Frontal cortex (tissue), 3 donors: ENCODE measurements at regions not wholly inside any gene's neighbourhood (a gene's known extent, or its start where the extent isn't known, plus 50 kb on each side); places are given as distances from the start of the nearest gene placed in this dataset.

Experiments used
- DNase-seq, 2 donors: peaks; one replicate each; pipeline ENCODE4 v3.0.0; 2012; ENCODE audit warnings: low spot score in 2 of 2
- FAIRE-seq: peaks from 2 replicates; lab custom pipeline; 2012; peaks lifted over from hg19 to GRCh38; lab: Jason Lieb, UNC
- donor health status: control.
- donor health status: control.
- donor health status: control.

- FAIRE-seq (no peak), DNase-seq (no peak)
Measured at GRCh38 chr11:97982512-97982911, 1038.2 kb upstream of the CNTN5 start.

GRCh38 chr11:97989121-97989520, 1031.6 kb upstream of the CNTN5 start:
- no peak for DNase-seq
- peak; percentile 83 for FAIRE-seq

- no peak for FAIRE-seq
Measured at GRCh38 chr11:97990162-97990920, 1030.4 kb upstream of the CNTN5 start.

GRCh38 chr11:97993562-97993961, 1027.2 kb upstream of the CNTN5 start:
- FAIRE-seq, result no peak

More at GRCh38 chr11:97990162-97990920, 1030.4 kb upstream of the CNTN5 start:
- no peak for DNase-seq

GRCh38 chr11:97995874-97996273, 1024.9 kb upstream of the CNTN5 start:
- no peak for FAIRE-seq
- DNase-seq, result no peak

More at GRCh38 chr11:97993562-97993961, 1027.2 kb upstream of the CNTN5 start:
- DNase-seq, result no peak

GRCh38 chr11:97996762-97997161, 1024.0 kb upstream of the CNTN5 start:
- DNase-seq, result no peak
- FAIRE-seq, result no peak

- no peak for FAIRE-seq
- no peak for DNase-seq
Measured at GRCh38 chr11:98003606-98004371, 1017.0 kb upstream of the CNTN5 start.

GRCh38 chr11:98007072-98007471, 1013.7 kb upstream of the CNTN5 start:
- FAIRE-seq (no peak), DNase-seq (no peak)

- DNase-seq (no peak), FAIRE-seq (no peak)
Measured at GRCh38 chr11:98027652-98028051, 993.1 kb upstream of the CNTN5 start.

- no peak for FAIRE-seq
- DNase-seq, result no peak
Measured at GRCh38 chr11:98029832-98030231, 990.9 kb upstream of the CNTN5 start.

- DNase-seq (no peak), FAIRE-seq (no peak)
Measured at GRCh38 chr11:98036810-98037209, 983.9 kb upstream of the CNTN5 start.

- no peak for FAIRE-seq
- DNase-seq, result no peak
Measured at GRCh38 chr11:98040061-98040808, 980.5 kb upstream of the CNTN5 start.

GRCh38 chr11:98047647-98048046, 973.1 kb upstream of the CNTN5 start:
- no peak for FAIRE-seq

GRCh38 chr11:98053851-98054250, 966.9 kb upstream of the CNTN5 start:
- DNase-seq, result no peak
- no peak for FAIRE-seq

More at GRCh38 chr11:98047647-98048046, 973.1 kb upstream of the CNTN5 start:
- no peak for DNase-seq

GRCh38 chr11:98056945-98057344, 963.8 kb upstream of the CNTN5 start:
- FAIRE-seq (no peak), DNase-seq (no peak)

GRCh38 chr11:98059488-98059887, 961.3 kb upstream of the CNTN5 start:
- FAIRE-seq (no peak), DNase-seq (no peak)

GRCh38 chr11:98060759-98061158, 960.0 kb upstream of the CNTN5 start:
- no peak for DNase-seq
- no peak for FAIRE-seq

- DNase-seq, result no peak
Measured at GRCh38 chr11:98061858-98062257, 958.9 kb upstream of the CNTN5 start.

GRCh38 chr11:98062714-98063113, 958.0 kb upstream of the CNTN5 start:
- FAIRE-seq (no peak), DNase-seq (no peak)

More at GRCh38 chr11:98061858-98062257, 958.9 kb upstream of the CNTN5 start:
- no peak for FAIRE-seq

GRCh38 chr11:98068251-98068650, 952.5 kb upstream of the CNTN5 start:
- DNase-seq (no peak), FAIRE-seq (no peak)
